NT2/D1 (cell line): ENCODE measurements at regions not wholly inside any gene's neighbourhood (a gene's known extent, or its start where the extent isn't known, plus 50 kb on each side); places are given as distances from the start of the nearest gene placed in this dataset.

Experiments
- DNase-seq: peaks from one replicate; pipeline ENCODE4 v3.0.0-alpha.2; 2011; ENCODE audit warnings: low read depth, low spot score
- H3K27me3 ChIP-seq: 2 replicates; pipeline ENCODE4 v1.6.0; 2011; ENCODE audit warnings: mild to moderate bottlenecking; ENCODE audit not compliant: insufficient read length, insufficient read depth
- H3K36me3 ChIP-seq: 2 replicates; pipeline ENCODE4 v1.6.1; 2011; ENCODE audit warnings: mild to moderate bottlenecking, low read length, mixed read lengths; ENCODE audit not compliant: insufficient read depth, insufficient read length
- H3K4me1 ChIP-seq: 2 replicates; pipeline ENCODE4 v1.5.1; 2011; ENCODE audit not compliant: insufficient read depth, insufficient read length
- H3K4me3 ChIP-seq: 2 replicates; pipeline ENCODE4 v1.5.1; 2011; ENCODE audit warnings: low read depth; ENCODE audit not compliant: insufficient read length
- H3K9ac ChIP-seq: 2 replicates; pipeline ENCODE4 v1.6.0; 2011; ENCODE audit warnings: low read depth; ENCODE audit not compliant: insufficient read length
- H3K9me3 ChIP-seq: 2 replicates; pipeline ENCODE4 v1.5.1; 2011; ENCODE audit warnings: mild to moderate bottlenecking, low read length; ENCODE audit not compliant: insufficient read depth
- SUZ12 ChIP-seq: IDR thresholded peaks from 2 replicates; pipeline ENCODE4 v1.6.1; 2011; ENCODE audit not compliant: insufficient read length, insufficient read depth; ENCODE audit errors: extremely low read depth
- YY1 ChIP-seq: IDR thresholded peaks from 2 replicates; pipeline ENCODE4 v1.6.1; 2011; ENCODE audit not compliant: insufficient read length, insufficient read depth
- ZNF274 ChIP-seq: IDR thresholded peaks from 2 replicates; pipeline ENCODE4 v1.6.1; 2011; ENCODE audit warnings: mild to moderate bottlenecking, low read depth, low read length

GRCh38 chr22:47965066-47965465, 1202.6 kb downstream of the TBC1D22A start:
- TF ChIP-seq ZNF274, result no peak
- TF ChIP-seq SUZ12, result no peak
- no peak for TF ChIP-seq YY1

GRCh38 chr22:47963660-47964059, 1201.2 kb downstream of the TBC1D22A start:
- Histone ChIP-seq H3K36me3 (no peaks in the 10 kb centered on the region), H3K4me3 (no peak overlapping the region), H3K9ac (no peak overlapping the region), H3K4me1 (no peaks in the 10 kb centered on the region), H3K9me3 (no peaks in the 10 kb centered on the region), H3K27me3 (no peaks in the 10 kb centered on the region)
- DNase-seq, result no peak
- TF ChIP-seq YY1 (no peak), SUZ12 (no peak), ZNF274 (no peak)

More at GRCh38 chr22:47965066-47965465, 1202.6 kb downstream of the TBC1D22A start:
- Histone ChIP-seq H3K36me3 (no peaks in the 10 kb centered on the region), H3K4me1 (no peaks in the 10 kb centered on the region), H3K9me3 (no peaks in the 10 kb centered on the region), H3K27me3 (no peaks in the 10 kb centered on the region), H3K9ac (no peak overlapping the region), H3K4me3 (no peak overlapping the region)
- DNase-seq, result no peak

- Histone ChIP-seq H3K4me1 (no peaks in the 10 kb centered on the region), H3K9ac (no peak overlapping the region), H3K9me3 (peaks cover 8% of the 10 kb centered on the region; the same call in 1 of the 2 replicates), H3K4me3 (no peak overlapping the region), H3K27me3 (no peaks in the 10 kb centered on the region), H3K36me3 (no peaks in the 10 kb centered on the region)
- TF ChIP-seq SUZ12 (no peak), YY1 (no peak), ZNF274 (no peak)
- DNase-seq, result no peak
These were observed 1195.2 kb downstream of the TBC1D22A start for GRCh38 chr22:47957649-47958048.

GRCh38 chr22:47954107-47954506, 1191.7 kb downstream of the TBC1D22A start:
- Histone ChIP-seq H3K9me3 (peaks cover 8% of the 10 kb centered on the region; the same call in 1 of the 2 replicates), H3K4me3 (no peak overlapping the region), H3K27me3 (no peaks in the 10 kb centered on the region), H3K9ac (no peak overlapping the region), H3K36me3 (no peaks in the 10 kb centered on the region), H3K4me1 (no peaks in the 10 kb centered on the region)
- no peak for DNase-seq
- TF ChIP-seq YY1, result no peak
- no peak for TF ChIP-seq ZNF274
- no peak for TF ChIP-seq SUZ12

GRCh38 chr22:47944941-47945340, 1182.5 kb downstream of the TBC1D22A start:
- H3K9me3 ChIP-seq, result no peaks in the 10 kb centered on the region
- H3K36me3 ChIP-seq, result no peaks in the 10 kb centered on the region
- TF ChIP-seq YY1, result no peak
- TF ChIP-seq SUZ12, result no peak
- TF ChIP-seq ZNF274, result no peak
- H3K9ac ChIP-seq, result no peak overlapping the region
- no peaks in the 10 kb centered on the region for H3K27me3 ChIP-seq
- no peak for DNase-seq
- H3K4me1 ChIP-seq, result no peaks in the 10 kb centered on the region
- H3K4me3 ChIP-seq, result no peak overlapping the region

GRCh38 chr22:47943729-47944700, 1181.6 kb downstream of the TBC1D22A start:
- H3K27me3 ChIP-seq, result no peaks in the 10 kb centered on the region
- no peak for TF ChIP-seq SUZ12
- no peak for TF ChIP-seq YY1
- TF ChIP-seq ZNF274, result no peak
- no peak for DNase-seq
- H3K9ac ChIP-seq, result no peak overlapping the region
- no peak overlapping the region for H3K4me3 ChIP-seq
- no peaks in the 10 kb centered on the region for H3K4me1 ChIP-seq
- H3K36me3 ChIP-seq, result no peaks in the 10 kb centered on the region
- no peaks in the 10 kb centered on the region for H3K9me3 ChIP-seq

GRCh38 chr22:47940211-47940610, 1177.8 kb downstream of the TBC1D22A start:
- Histone ChIP-seq H3K36me3 (no peaks in the 10 kb centered on the region), H3K9me3 (no peaks in the 10 kb centered on the region), H3K4me1 (no peaks in the 10 kb centered on the region), H3K4me3 (no peak overlapping the region), H3K9ac (no peak overlapping the region), H3K27me3 (no peaks in the 10 kb centered on the region)
- TF ChIP-seq YY1 (no peak), SUZ12 (no peak), ZNF274 (no peak)
- DNase-seq, result no peak
